AG20443 (cell line): ENCODE measurements at regions not wholly inside any gene's neighbourhood (a gene's known extent, or its start where the extent isn't known, plus 50 kb on each side); places are given as distances from the start of the nearest gene placed in this dataset.
A peak's percentile ranks its signal among the peaks of the same experiment; 100 is the strongest.
"Not testable (repeated sequence)": the region's sequence is repeated elsewhere in the genome, so short reads cannot be mapped to it uniquely, and the experiment has no call there.

Source experiments
- DNase-seq: peaks from one replicate; pipeline ENCODE4 v3.0.0; 2012; ENCODE audit warnings: low spot score, mixed read lengths

GRCh38 chr2:83378921-83379320, 1080.2 kb downstream of the SUCLG1 start:
- no peak for DNase-seq

GRCh38 chr2:83376731-83377130, 1082.3 kb downstream of the SUCLG1 start:
- no peak for DNase-seq

- DNase-seq, result no peak
Observed at GRCh38 chr2:83370419-83370762, 1088.7 kb downstream of the SUCLG1 start.

GRCh38 chr2:83369601-83370418, 1089.3 kb downstream of the SUCLG1 start:
- no peak for DNase-seq

- no peak for DNase-seq
Observed at GRCh38 chr2:83368916-83369315, 1090.2 kb downstream of the SUCLG1 start.

GRCh38 chr2:83368461-83368860, 1090.6 kb downstream of the SUCLG1 start:
- DNase-seq, result no peak

GRCh38 chr2:83365476-83365875, 1093.6 kb downstream of the SUCLG1 start:
- no peak for DNase-seq

GRCh38 chr2:83364264-83364663, 1094.8 kb downstream of the SUCLG1 start:
- DNase-seq, result peak; percentile 39

- not testable (repeated sequence) for DNase-seq
Observed at GRCh38 chr2:83363138-83363537, 1095.9 kb downstream of the SUCLG1 start.

- DNase-seq, result no peak
Observed at GRCh38 chr2:83359336-83359735, 1099.7 kb downstream of the SUCLG1 start.

GRCh38 chr2:83342860-83343329, 1116.2 kb downstream of the SUCLG1 start:
- no peak for DNase-seq

GRCh38 chr2:83340424-83340823, 1118.7 kb downstream of the SUCLG1 start:
- no peak for DNase-seq

GRCh38 chr2:83339942-83340341, 1119.1 kb downstream of the SUCLG1 start:
- not testable (repeated sequence) for DNase-seq

GRCh38 chr2:83331810-83332209, 1127.3 kb downstream of the SUCLG1 start:
- DNase-seq, result no peak

GRCh38 chr2:83323038-83323437, 1136.0 kb downstream of the SUCLG1 start:
- no peak for DNase-seq

GRCh38 chr2:83320053-83320452, 1139.0 kb downstream of the SUCLG1 start:
- DNase-seq, result no peak

GRCh38 chr2:83305758-83306378, 1153.2 kb downstream of the SUCLG1 start:
- no peak for DNase-seq

GRCh38 chr2:83291083-83291482, 1168.0 kb downstream of the SUCLG1 start:
- DNase-seq, result no peak

GRCh38 chr2:83282841-83283240, 1176.2 kb downstream of the SUCLG1 start:
- DNase-seq, result no peak

GRCh38 chr2:83282043-83282795, 1176.9 kb downstream of the SUCLG1 start:
- no peak for DNase-seq

- no peak for DNase-seq
Observed at GRCh38 chr2:83280391-83280790, 1178.7 kb downstream of the SUCLG1 start.

- DNase-seq, result no peak
Observed at GRCh38 chr2:83273322-83273721, 1185.8 kb downstream of the SUCLG1 start.

- no peak for DNase-seq
Observed at GRCh38 chr2:83261591-83262136, 1197.4 kb downstream of the SUCLG1 start.
